ENCODE measurements at regions not wholly inside any gene's neighbourhood (a gene's known extent, or its start where the extent isn't known, plus 50 kb on each side); places are given as distances from the start of the nearest gene placed in this dataset.
"Not testable (repeated sequence)": the region's sequence is repeated elsewhere in the genome, so short reads cannot be mapped to it uniquely, and the experiment has no call there.

- DNase-seq, result no peak
Observed at GRCh38 chr2:48228345-48228684, 86.2 kb upstream of the FOXN2 start.

GRCh38 chr2:48229063-48229462 is 85.4 kb upstream of the FOXN2 start:
- no peak for DNase-seq

- no peak for DNase-seq
Observed at GRCh38 chr2:48230834-48231233, 83.6 kb upstream of the FOXN2 start.

- no peak for DNase-seq
Observed at GRCh38 chr2:48232351-48232750, 82.1 kb upstream of the FOXN2 start.

- DNase-seq, result no peak
Observed at GRCh38 chr2:48233005-48233404, 81.5 kb upstream of the FOXN2 start.

GRCh38 chr2:48233824-48234223 is 80.7 kb upstream of the FOXN2 start:
- DNase-seq, result not testable (repeated sequence)

GRCh38 chr2:48235076-48235475 is 79.4 kb upstream of the FOXN2 start:
- DNase-seq, result no peak

GRCh38 chr2:48238381-48238780 is 76.1 kb upstream of the FOXN2 start:
- DNase-seq, result no peak

GRCh38 chr2:48240912-48241311 is 73.6 kb upstream of the FOXN2 start:
- no peak for DNase-seq

- DNase-seq, result no peak
Observed at GRCh38 chr2:48247206-48247605, 67.3 kb upstream of the FOXN2 start.

GRCh38 chr2:48248251-48248933 is 66.1 kb upstream of the FOXN2 start:
- DNase-seq, result peak; percentile 34

GRCh38 chr2:48249025-48249424 is 65.5 kb upstream of the FOXN2 start:
- no peak for DNase-seq

GRCh38 chr2:48249631-48250473 is 64.6 kb upstream of the FOXN2 start:
- DNase-seq, result peak; percentile 20

- no peak for DNase-seq
Observed at GRCh38 chr2:48250474-48250844, 64.0 kb upstream of the FOXN2 start.

- DNase-seq, result peak; percentile 91
Observed at GRCh38 chr2:48250943-48251342, 63.5 kb upstream of the FOXN2 start.

GRCh38 chr2:48251437-48252148 is 62.9 kb upstream of the FOXN2 start:
- peak; percentile 18 for DNase-seq

- peak; percentile 43 for DNase-seq
Observed at GRCh38 chr2:48253301-48253700, 61.2 kb upstream of the FOXN2 start.

GRCh38 chr2:48254839-48255238 is 59.6 kb upstream of the FOXN2 start:
- DNase-seq, result no peak

GRCh38 chr2:48257456-48257855 is 57.0 kb upstream of the FOXN2 start:
- DNase-seq, result no peak

- peak; percentile 76 for DNase-seq
Observed at GRCh38 chr2:48258481-48259149, 55.9 kb upstream of the FOXN2 start.

- no peak for DNase-seq
Observed at GRCh38 chr2:48259811-48260210, 54.7 kb upstream of the FOXN2 start.

- DNase-seq, result no peak
Observed at GRCh38 chr2:48264627-48265026, 49.9 kb upstream of the FOXN2 start.

All from inflammatory macrophage treated with lipopolysaccharide for 4 hours (primary cell).